Stimulated activated CD4-positive, alpha-beta T cell treated with anti-CD3 and anti-CD28 coated beads, Interleukin-4, amount 100 ng/mL, for 1 hour (primary cell): ENCODE measurements at regions not wholly inside any gene's neighbourhood (a gene's known extent, or its start where the extent isn't known, plus 50 kb on each side); places are given as distances from the start of the nearest gene placed in this dataset.

ENCODE experiments used
- DNase-seq: peaks from one replicate; pipeline ENCODE4 v3.0.0-alpha.2; 2020

DNA sequence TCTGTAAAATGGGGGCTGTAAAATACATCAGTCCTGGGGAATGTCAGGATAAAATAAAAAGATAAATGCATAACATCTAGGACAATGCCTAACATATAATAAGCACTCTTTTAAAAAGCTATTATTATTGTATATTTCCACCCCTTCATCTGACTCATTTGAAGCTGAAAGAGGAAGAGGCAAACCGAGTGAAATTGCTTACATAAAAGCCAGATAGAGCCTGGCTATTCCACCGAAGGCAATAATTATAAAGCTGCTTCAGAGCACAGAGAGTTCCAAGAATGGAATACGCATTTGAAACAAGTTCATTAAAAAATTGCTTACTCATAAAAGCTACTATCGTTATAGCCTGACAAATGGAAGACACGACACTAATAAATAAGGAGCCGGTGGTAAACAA lies 186.1 kb upstream of the CAMK1G start:
- DNase-seq = no peak

DNA sequence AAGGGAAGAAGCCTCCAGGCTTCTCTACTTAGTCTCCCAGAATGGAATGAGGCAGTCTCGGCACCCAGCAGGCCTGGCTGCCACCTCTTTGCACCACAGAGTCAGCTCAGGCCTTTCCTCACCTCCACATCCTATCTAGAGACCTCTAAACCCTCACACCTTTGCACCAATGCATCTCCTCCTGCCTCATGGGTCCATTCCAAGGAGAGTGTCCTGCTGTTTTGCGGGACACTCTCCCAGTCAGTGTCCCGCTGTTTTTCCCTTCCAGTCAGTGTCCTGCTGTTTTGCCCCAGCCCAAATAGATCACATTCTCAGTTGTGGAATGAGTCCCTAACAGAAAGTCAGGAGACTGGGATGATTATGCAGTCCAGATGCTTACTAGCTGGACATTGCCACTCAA lies 185.6 kb upstream of the CAMK1G start:
- DNase-seq = no peak

- DNase-seq = no peak
Observed at GRCh38 chr1:209398313-209398991, 185.1 kb upstream of the CAMK1G start.

DNA sequence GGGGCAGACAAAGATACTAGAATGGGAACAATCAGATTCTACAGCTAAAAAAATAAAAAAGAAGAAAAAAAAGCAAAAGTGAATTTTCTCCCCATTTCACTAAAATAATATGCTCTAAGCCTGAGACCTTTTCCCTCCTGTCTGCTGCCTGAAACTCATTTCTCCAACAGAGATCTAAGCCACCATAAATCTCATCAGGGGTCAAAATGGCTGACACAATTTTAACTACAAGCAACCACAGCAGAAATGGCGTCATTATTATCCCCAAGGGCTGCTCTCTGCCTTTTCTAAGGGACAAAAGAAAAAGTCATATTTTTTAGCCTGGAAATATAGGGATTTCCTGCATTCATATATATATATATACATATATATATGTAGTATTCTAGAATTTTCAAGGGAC lies 183.7 kb upstream of the CAMK1G start:
- DNase-seq = no peak

DNA sequence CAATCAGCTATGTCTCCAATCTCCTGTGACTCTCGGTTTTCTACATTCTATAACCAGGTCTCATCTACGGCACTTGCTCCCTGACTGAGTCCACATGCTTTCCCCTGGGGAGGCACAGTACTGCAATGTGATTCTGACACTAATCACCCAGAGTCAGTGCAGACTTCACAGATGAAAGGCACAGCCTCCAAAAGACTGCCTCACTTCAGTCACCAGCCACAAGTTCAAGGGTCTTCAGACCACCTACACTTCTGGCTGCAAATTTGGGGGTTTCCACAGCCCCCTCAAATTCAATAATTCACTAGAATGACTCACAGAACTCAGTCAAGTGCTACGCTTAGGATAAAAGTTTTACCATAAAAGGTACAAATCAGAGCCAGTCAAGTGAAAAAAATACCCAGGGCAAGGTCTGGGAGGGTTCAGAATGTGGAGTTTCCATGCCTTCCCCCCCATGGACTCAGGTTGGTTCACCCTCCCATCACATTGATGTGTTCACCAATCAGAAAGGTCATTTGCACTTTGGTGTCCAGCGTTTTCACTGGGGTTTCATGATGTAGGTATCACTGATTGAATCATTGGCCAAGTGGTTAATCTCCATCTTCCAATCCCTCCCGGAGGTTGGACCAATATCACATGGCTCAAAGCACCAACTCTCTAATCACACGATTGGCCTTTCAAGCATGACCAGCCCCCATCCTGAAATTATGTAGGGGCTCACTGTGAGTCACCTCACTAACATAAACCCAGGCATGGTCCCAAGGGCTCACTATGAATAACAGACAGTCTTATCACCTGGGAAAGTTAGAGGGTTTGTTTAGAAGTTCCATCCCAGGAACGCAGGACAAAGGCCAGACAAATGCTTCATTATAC lies 182.9 kb upstream of the CAMK1G start:
- DNase-seq = no peak

GRCh38 chr1:209402697-209403096 lies 180.8 kb upstream of the CAMK1G start:
- no peak for DNase-seq

- DNase-seq = no peak
Observed at GRCh38 chr1:209403921-209404320, 179.6 kb upstream of the CAMK1G start.

- no peak for DNase-seq
Observed at GRCh38 chr1:209404577-209404976, 178.9 kb upstream of the CAMK1G start.

GRCh38 chr1:209405183-209405814 lies 178.2 kb upstream of the CAMK1G start:
- no peak for DNase-seq

DNA sequence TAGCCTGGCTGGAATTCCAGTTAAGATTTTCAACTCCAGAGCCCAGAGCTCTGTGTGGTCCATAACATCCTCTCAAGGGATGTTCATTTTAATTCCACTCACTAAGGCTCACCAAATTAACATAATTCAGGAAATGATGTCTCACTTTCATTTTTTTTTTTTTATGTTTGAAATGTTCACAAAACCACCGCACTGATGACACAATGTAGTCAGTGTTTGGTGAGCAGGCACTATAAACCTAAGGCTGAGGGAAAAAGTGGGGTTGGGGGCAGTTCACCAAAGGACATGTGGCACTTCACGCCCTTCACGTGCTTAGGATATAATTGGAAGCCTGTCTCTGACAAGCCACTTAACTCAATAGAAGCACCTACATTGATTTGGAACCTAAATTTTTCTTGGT lies 177.3 kb upstream of the CAMK1G start:
- DNase-seq = no peak

- DNase-seq = no peak
Observed at GRCh38 chr1:209406595-209406994, 176.9 kb upstream of the CAMK1G start.

GRCh38 chr1:209409780-209410179 lies 173.7 kb upstream of the CAMK1G start:
- DNase-seq = no peak

DNA sequence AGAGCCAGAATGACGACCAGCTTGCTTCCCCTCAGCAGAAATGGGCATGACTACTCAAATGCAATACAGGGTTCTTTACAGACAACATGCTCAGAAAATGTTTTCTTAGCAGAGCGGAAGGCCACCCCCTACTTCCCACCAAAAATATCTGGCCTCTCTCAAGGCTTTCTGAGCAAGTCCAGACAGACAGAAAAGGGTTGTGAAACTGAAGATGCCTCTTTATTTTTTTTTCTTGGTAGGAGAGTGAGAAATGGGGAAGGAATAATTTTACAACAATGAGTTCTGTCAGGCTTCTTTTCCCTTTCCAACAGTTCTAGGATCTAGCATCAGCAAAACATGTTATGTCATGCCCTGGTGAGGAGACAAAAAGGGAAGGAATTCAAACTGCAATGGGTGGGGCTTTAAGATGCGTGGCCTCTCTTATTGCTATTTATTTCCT lies 172.0 kb upstream of the CAMK1G start:
- no peak for DNase-seq

DNA sequence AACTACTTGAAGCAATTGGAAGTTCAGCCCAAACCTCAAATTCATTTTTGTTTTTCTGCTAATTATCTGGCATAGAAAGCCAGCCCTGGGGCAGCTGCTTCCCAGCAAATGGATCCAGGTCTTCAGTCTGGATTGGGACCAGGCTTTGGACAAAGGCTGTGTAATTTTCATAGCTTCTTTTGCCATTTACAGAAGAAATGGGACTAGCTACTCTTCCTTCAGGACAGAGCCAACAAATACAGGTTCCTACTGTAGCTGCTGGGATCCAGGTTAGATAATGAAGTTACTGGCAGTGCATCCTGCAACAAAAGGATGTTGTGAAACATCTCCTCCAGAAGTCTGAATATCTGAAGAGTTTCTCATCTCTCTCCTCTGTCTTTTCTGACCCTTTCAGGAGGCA lies 171.5 kb upstream of the CAMK1G start:
- no peak for DNase-seq

DNA sequence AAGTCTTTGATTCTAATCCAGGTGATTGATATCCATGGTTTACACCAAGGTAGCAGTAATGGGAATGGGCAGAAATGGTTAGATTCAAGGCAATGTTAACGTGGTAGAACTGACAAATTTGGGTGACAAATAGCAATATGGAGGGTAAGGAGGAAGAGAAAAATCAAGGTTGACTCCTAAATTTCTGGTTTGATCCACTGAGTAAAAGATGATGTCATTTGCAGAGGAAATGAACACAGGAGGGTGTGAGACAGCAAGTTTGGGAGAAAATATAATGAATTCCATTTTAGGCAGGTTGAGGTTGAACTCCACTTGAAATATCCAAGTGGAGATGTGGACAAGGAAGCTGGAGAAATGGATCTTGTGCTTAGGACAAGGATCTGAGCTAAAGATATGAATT lies 170.9 kb upstream of the CAMK1G start:
- no peak for DNase-seq

DNA sequence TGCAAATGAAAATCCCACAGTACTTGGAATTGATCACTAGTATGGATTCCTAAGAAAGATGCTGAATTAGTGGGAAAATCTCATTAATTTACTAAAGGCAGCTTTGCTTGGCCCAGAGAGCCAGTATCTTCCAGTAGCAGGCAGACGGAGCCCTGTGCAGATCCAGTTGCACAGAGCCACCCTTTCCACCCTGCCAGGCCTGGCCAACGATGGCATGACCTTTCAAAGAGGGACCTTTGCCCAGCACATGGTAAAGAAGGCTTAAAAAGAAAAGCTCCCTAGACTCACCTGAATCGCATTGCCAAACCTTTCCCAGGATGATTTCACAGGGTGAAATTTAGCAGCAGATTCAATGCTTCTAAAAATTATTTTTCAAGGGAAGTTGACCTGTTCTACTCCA lies 170.5 kb upstream of the CAMK1G start:
- DNase-seq = no peak

GRCh38 chr1:209414803-209415329 lies 168.6 kb upstream of the CAMK1G start:
- no peak for DNase-seq

- no peak for DNase-seq
Observed at GRCh38 chr1:209416039-209416438, 167.5 kb upstream of the CAMK1G start.

DNA sequence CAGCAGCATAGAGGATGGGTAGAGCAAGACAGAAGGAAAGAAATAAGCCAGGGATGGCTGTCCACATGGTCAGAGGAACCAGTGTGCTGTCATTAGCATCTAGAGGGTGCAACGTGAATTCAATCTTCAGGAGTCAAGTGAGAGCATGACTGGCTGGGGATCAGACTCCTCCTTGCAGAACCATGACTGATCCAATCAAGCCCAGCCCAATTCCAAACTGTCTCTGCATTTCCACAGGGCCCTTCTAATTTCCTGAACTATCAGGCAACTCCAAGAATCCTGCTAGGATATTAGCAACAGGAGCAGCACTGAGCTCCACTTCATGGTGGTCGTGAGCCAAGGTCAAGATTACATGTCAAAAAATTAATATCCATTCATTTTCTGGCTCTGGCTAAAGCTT lies 166.8 kb upstream of the CAMK1G start:
- DNase-seq = no peak

DNA sequence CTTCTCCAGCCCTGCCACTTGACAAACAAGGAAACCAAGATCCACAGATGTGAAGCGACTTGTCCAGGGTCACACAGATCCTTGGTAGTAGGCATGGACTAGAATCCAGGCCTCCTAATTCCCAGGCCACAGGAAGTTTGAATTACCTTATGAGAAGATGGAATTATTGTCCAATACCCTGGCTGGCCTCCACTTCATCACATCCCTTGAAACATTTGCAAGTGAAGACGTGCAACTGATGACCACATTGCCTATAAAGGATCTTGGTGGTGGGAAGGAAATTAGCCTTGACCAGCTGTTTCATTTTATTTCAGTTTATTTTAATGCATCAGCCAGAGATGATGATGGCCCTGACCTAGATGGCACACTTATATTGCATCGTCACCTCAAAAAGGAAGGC lies 165.8 kb upstream of the CAMK1G start:
- no peak for DNase-seq

DNA sequence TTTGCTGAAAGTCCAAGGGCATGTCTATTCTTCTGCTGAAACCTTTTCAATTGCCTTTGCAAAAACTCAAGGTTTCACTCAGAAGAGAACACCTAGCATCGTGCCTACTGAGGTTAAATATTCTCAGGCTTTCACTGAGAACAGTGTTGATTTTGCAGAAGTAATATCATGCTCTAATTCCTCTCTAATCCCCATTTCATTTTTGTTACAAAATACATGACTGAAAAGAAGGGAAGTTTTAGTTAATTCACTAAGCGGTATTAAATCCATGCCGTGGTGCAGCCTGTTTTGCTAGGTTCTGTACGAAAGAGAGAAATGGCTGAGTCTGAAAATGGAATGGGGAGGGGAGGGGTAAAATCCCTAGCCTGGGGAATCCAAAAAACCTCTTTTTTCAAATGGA lies 163.2 kb upstream of the CAMK1G start:
- DNase-seq = no peak

GRCh38 chr1:209421186-209421585 lies 162.3 kb upstream of the CAMK1G start:
- DNase-seq = no peak

DNA sequence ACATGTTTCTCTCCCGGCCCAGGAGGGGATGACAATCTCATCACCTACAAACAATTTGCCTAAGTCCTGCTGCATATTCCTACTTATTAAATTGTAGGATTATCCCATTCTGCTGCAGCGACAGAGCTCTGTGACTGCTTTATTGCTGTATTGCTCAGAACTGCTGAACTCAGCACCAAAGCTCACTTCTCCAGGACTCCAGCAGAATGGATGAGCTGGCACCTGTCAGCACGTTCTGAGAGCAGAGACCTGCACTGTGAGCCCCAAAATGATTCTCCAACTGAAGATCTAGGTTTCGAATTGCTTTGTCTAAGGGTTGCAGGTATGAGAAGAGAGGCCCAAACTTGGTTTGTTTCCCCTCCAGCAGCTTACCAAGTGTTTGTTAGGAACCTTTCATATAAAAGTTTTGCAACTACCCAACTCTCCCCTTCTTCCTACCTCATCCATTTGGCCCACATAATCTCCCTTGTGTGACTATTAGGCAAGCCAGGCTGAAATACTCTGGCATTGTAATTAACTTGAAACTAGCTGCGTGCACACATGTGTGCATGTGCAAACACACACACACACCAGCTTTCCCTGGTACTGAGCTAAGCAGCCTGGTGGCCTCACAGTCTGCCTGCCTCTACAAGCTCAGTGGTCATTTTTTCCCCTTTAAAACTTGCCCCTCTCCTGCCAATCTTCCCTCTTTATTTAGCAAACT lies 161.4 kb upstream of the CAMK1G start:
- DNase-seq = no peak
